GM12891 (cell line): ENCODE measurements at regions not wholly inside any gene's neighbourhood (a gene's known extent, or its start where the extent isn't known, plus 50 kb on each side); places are given as distances from the start of the nearest gene placed in this dataset.

Experiments
- PAX5 ChIP-seq: IDR thresholded peaks from 2 replicates; pipeline ENCODE4 v1.6.1; 2011; ENCODE audit warnings: low read length, moderate library complexity, mild to moderate bottlenecking; ENCODE audit not compliant: insufficient read depth, severe bottlenecking
- POLR2A ChIP-seq: IDR thresholded peaks from 2 replicates; pipeline ENCODE4 v1.6.1; 2011; ENCODE audit warnings: low read depth, low read length, control low read depth
- POLR2AphosphoS5 ChIP-seq: IDR thresholded peaks from 2 replicates; pipeline ENCODE4 v1.6.1; 2011; ENCODE audit warnings: low read depth, low read length, control low read depth
- TAF1 ChIP-seq: IDR thresholded peaks from 2 replicates; pipeline ENCODE4 v1.6.1; 2011; ENCODE audit warnings: low read depth, low read length, control low read depth

- TF ChIP-seq POLR2AphosphoS5 = no peak
- TF ChIP-seq POLR2A = no peak
- no peak for TF ChIP-seq TAF1
- no peak for TF ChIP-seq PAX5
Measured at GRCh38 chr10:47116445-47116844, 183.6 kb upstream of the GDF10 start.
